GM19463 (cell line): ENCODE measurements at regions not wholly inside any gene's neighbourhood (a gene's known extent, or its start where the extent isn't known, plus 50 kb on each side); places are given as distances from the start of the nearest gene placed in this dataset.
"Not testable (repeated sequence)": the region's sequence is repeated elsewhere in the genome, so short reads cannot be mapped to it uniquely, and the experiment has no call there.

Source experiments
- ATAC-seq: cut with Tn5 transposase; IDR thresholded peaks from one replicate; pipeline ENCODE4 v1.9.1; 2021; ENCODE audit warnings: mild to moderate bottlenecking, moderate library complexity; ENCODE audit not compliant: unreplicated experiment

GRCh38 chr6:115467726-115468125 is 593.0 kb downstream of the FRK start:
- no peak for ATAC-seq

- ATAC-seq, result no peak
Observed at GRCh38 chr6:115460913-115461312, 599.8 kb downstream of the FRK start.

- ATAC-seq, result no peak
Observed at GRCh38 chr6:115456848-115457247, 603.8 kb downstream of the FRK start.

- ATAC-seq, result no peak
Observed at GRCh38 chr6:115443825-115444478, 616.7 kb downstream of the FRK start.

- ATAC-seq, result no peak
Observed at GRCh38 chr6:115442323-115442722, 618.4 kb downstream of the FRK start.

GRCh38 chr6:115441651-115442050 is 619.0 kb downstream of the FRK start:
- ATAC-seq, result no peak

GRCh38 chr6:115415378-115415777 is 645.3 kb downstream of the FRK start:
- no peak for ATAC-seq

GRCh38 chr6:115414916-115415315 is 645.8 kb downstream of the FRK start:
- ATAC-seq, result not testable (repeated sequence)

- no peak for ATAC-seq
Observed at GRCh38 chr6:115411756-115412155, 648.9 kb downstream of the FRK start.

GRCh38 chr6:115404446-115404845 is 656.2 kb downstream of the FRK start:
- ATAC-seq, result no peak

- no peak for ATAC-seq
Observed at GRCh38 chr6:115398607-115399006, 662.1 kb downstream of the FRK start.

GRCh38 chr6:115396112-115396906 is 664.4 kb downstream of the FRK start:
- ATAC-seq, result no peak

- ATAC-seq, result no peak
Observed at GRCh38 chr6:115393821-115394220, 666.9 kb downstream of the FRK start.

- ATAC-seq, result no peak
Observed at GRCh38 chr6:115370202-115370601, 690.5 kb downstream of the FRK start.

GRCh38 chr6:115365783-115366182 is 694.9 kb downstream of the FRK start:
- no peak for ATAC-seq

GRCh38 chr6:115363379-115363778 is 697.3 kb downstream of the FRK start:
- peak; percentile 89 for ATAC-seq

- peak; percentile 40 for ATAC-seq
Observed at GRCh38 chr6:115362234-115362633, 698.5 kb downstream of the FRK start.

GRCh38 chr6:115360602-115361325 is 699.9 kb downstream of the FRK start:
- no peak for ATAC-seq

GRCh38 chr6:115358616-115359015 is 702.1 kb downstream of the FRK start:
- no peak for ATAC-seq

GRCh38 chr6:115356371-115356770 is 704.3 kb downstream of the FRK start:
- no peak for ATAC-seq

- no peak for ATAC-seq
Observed at GRCh38 chr6:115323001-115323400, 737.7 kb downstream of the FRK start.

- ATAC-seq, result no peak
Observed at GRCh38 chr6:115319823-115320222, 740.9 kb downstream of the FRK start.
